ENCODE measurements at regions not wholly inside any gene's neighbourhood (a gene's known extent, or its start where the extent isn't known, plus 50 kb on each side); places are given as distances from the start of the nearest gene placed in this dataset.

DNA sequence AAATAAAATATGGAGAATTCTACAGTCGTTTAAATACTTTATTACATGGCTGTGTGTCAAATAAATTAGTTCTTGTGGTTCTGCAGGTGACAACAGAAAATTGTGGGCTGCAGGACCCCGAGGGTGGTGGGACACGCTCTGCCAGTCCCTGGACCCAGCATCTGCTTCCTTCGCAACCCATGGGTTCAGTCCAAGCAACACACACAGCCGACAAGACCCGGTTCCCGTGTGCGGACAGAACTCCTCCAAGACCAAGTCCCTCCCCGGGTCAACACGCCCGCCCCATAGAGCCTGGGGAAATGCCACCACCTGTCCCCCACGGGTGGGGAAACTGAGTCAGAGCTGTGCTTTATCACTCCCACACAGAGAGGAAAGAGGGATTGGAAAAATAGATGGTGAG lies 238.9 kb downstream of the BRD1 start:
- 77 to 86% (median 82%) methylated on average over 12 of the region's 12 CpGs for WGBS, 3 donors

DNA sequence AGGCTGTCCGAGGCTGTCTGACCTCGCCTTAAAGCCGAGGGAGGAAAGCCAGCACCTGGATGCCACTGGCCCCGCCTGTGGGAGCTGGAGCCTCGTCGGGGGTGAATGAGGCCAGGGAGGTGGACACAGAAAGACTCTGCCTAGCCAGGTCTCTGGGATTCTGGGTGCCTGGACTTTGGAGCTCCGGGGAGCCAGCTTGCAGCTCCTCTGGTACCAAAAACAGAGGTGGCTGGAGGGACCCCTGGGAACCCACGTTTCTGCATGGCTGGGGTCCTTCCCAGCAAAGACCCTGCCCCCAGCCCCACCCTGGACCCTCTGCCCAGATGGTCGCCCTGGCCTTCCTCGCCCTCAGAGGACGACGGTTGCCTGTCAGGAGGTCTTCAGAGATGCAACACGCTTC lies 239.7 kb downstream of the BRD1 start:
- no peak overlapping the region for H3K27ac ChIP-seq (ENCODE audit: low read depth, low read length)
- WGBS, 3 donors, result 62 to 80% (median 78%) methylated on average over 13 of the region's 13 CpGs

More for the DNA sequence above, 238.9 kb downstream of the BRD1 start:
- H3K27ac ChIP-seq (ENCODE audit: low read depth, low read length), result no peak overlapping the region

DNA sequence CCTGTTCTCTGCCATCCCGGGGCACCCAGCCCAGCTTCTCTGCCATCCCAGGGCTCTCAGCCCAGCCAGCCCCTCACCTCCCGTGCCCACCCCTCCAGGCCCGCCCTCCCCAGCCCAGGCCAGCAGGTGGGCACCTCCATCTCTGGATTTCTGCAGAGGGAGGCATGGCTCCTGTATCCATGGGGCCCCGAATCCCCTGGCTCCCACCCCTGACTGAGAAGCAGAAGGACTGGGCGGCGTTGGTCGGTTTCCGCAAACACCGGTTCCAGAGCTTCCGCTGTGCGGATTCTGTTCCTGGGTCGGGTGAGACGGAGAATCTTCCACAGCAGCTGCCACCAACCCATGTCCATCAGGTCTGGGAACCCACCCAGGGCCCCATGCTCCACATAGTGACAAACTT lies 240.3 kb downstream of the BRD1 start:
- no peak overlapping the region for H3K27ac ChIP-seq (ENCODE audit: low read depth, low read length)
- WGBS, 3 donors, result 81 to 91% (median 87%) methylated on average over 13 of the region's 13 CpGs

DNA sequence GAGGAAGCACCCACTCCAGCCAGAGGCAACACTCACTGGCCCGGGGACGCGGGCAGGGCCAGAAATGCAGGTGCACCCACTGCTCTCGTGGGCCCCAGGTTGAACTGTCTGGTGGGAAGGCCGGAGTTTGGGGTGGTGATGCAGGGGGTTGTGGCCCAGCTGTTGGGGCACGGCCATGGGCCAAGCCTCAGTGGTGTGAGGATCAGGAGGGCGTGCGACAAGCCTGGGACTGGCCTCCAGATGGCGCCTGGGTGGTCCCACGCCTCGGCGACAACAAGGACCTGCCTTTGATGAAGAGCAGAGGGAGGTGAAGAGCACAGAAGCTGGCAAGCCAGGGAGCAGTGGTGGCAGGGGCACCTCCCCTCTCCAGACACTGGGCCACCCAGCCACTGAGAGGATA lies 240.8 kb downstream of the BRD1 start:
- WGBS, 3 donors, result 78 to 84% (median 79%) methylated on average over 12 of the region's 12 CpGs

DNA sequence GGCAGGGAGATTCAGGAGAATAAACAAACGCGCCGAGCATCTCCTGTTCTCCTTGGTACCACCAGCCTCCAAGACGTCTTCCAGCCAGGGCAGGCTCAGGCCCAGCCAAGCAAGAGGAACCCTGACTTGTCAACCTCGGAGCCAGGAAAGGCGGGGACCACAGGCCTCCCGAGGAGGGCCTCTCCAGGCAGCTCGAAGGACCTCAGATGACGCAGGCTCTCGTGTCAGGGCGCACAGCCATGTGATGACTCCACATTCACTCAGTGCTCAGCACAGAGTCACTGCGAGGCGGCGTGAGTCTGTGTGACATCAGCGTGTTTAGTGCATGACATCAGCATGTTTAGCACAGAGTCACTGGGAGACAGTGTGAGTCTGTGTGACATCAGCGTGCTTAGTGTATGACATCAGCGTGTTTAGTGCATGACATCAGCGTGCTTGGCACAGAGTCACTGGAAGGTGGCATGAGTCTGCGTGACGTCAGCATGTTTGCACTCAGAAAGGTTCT lies 241.4 kb downstream of the BRD1 start:
- WGBS, 3 donors, result 64 to 78% (median 76%) methylated on average over 20 of the region's 20 CpGs
- no peak overlapping the region for H3K27ac ChIP-seq (ENCODE audit: low read depth, low read length)

More for the DNA sequence above, 240.8 kb downstream of the BRD1 start:
- no peak overlapping the region for H3K27ac ChIP-seq (ENCODE audit: low read depth, low read length)

DNA sequence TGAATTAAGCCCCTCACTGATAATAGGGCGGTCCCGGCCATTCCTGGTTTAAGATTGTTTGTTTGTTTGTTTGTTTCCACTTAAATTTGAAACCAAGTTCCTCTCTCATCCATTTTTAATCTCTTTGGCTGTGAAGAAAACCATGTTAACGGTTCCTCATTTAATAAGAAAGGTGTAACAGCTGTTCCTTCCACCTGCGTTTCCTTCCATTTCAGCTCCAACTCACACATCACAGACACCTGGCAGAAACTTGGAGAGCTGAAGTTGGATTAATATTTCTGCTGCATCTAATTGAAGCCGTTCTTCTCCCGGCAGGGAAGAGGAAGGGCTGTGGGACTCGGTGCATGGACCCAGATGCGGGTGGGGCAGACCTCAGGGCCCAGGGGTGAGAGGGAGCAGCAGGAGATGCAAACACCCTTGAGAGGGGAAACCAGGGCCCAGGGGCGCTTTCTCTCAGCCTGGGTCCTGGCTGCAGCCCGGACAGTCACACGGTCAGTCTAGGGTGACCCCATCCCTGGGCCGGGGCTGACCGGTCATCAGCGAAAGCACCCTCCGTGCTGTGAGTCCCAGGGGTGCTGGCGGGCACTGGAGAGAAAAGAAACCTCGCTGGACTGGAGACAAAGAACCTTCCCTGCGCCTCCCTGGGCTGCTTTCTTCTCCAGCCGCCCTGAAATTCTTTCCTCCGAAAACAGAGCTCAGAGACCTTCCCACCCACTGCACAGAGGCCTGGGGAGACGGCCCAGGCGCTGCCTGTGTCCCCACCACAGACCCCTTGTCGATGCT lies 242.0 kb downstream of the BRD1 start:
- WGBS, 3 donors, result 75 to 86% (median 76%) methylated on average over 23 of the region's 23 CpGs
- H3K27ac ChIP-seq (ENCODE audit: low read depth, low read length), result no peak overlapping the region

DNA sequence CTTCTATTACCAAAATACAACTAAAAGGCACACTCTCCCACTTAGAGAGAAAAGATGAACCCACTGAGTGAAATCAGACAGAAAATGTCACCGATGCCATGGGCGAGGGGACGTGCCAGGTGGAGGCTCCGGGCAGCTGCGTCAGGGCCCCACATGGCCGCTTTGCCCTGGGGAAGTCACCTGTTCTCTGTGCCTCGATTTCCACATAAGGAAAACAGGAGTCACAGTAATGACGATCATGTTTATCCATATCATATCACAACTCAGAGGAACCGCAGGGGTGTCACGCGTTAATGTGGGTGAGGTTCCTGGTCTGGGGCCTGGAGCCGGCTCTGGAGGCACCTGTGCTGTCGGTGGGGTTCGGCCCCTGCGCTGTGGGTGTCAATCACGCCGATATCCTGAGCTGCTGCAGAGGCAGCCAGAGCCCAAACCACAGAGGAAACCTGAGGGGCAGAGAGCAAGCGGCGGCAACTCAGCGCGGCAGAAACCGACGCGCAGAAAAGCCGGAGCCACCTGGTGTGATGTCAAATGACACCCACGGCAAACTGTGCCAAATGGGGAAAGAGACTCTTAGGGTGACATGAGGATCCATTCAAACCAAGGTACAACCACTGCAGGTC lies 243.7 kb downstream of the BRD1 start:
- 83 to 93% (median 93%) methylated on average over 26 of the region's 26 CpGs for WGBS, 3 donors
- H3K27ac ChIP-seq (ENCODE audit: low read depth, low read length), result no peak overlapping the region

DNA sequence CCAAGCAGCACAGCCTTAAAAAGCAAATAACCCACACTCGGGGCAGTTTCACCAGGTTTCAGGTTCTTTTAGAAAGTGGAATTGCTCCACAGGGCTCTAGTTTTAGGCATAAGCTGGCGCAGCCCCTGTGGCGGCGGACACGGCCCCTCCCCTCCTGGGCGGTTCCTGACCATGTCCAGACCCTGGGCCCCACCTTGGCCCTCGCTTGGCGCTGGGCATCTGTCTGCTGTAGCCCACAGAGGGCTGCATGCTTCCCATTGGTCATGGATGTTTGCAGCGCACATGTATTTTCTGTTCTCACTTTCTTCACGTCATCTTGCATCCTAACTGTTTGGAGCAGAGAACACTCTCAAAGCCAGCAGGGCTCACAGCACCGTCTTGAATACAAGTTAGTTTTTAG lies 244.3 kb downstream of the BRD1 start:
- WGBS, 3 donors, result 69 to 86% (median 80%) methylated on average over 10 to 11 of the region's 11 CpGs
- no peak overlapping the region for H3K27ac ChIP-seq (ENCODE audit: low read depth, low read length)

DNA sequence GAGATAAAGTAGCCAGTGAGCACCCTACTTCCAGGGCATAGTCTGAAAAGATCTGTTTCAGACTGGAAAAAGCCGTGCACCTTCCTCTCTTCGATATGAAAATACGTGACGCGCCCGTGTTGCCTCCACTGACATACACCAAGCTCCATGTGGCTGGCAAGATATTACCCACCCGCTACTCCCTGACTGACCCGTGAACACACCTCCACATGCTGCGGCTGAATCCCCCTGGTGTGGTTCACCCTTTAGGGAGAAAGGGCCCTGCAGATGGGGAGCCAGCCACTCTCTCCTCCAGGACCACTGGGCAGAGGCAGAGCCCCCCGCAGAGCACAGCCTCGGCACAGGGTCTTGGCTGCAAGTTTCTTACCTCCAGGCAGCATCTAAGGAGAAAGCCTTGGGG lies 245.0 kb downstream of the BRD1 start:
- 88 to 93% (median 90%) methylated on average over 11 of the region's 11 CpGs for WGBS, 3 donors

DNA sequence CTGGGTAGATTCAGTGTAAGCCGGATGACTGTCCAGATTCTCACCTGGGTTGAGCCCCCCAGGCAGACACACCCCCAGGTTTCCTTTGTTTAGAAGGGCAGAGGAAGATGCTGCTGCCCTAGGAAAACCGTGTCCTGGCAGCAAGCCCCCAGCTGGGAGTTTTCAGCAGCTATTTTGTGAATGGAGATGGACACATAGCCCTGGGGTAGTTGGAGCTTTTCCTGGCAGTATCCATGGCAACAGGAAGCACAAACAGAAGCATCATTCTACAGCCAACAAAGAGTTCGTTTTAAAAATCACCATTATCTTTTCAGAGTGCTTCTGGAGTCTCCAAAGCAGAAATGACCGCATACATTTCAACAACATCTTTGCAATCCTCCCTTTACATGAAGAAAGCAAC lies 245.5 kb downstream of the BRD1 start:
- no peak overlapping the region for H3K27ac ChIP-seq (ENCODE audit: low read depth, low read length)
- 62 to 78% (median 66%) methylated on average over 4 of the region's 4 CpGs for WGBS, 3 donors

More for the DNA sequence above, 245.0 kb downstream of the BRD1 start:
- H3K27ac ChIP-seq (ENCODE audit: low read depth, low read length), result no peak overlapping the region

DNA sequence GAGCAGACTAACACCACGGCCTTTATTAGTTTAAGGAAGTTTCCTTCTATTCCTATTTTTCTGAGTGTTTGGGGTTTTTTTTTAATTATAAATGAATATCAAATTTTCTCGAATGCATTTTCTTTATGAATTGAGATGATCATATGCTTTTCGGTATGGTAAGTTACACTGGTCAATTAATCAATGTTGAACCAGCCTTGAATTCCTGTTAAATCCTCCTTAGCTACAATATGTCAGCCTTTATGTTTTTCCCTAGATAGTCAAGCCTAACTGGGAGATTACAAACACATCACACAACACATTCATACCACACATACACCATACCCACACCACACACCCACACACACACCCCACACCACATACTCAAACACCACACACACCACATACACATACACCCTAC lies 247.6 kb downstream of the BRD1 start:
- 55 to 64% (median 64%) methylated on average over 3 of the region's 3 CpGs for WGBS, 3 donors
- no peak overlapping the region for H3K27ac ChIP-seq (ENCODE audit: low read depth, low read length)

DNA sequence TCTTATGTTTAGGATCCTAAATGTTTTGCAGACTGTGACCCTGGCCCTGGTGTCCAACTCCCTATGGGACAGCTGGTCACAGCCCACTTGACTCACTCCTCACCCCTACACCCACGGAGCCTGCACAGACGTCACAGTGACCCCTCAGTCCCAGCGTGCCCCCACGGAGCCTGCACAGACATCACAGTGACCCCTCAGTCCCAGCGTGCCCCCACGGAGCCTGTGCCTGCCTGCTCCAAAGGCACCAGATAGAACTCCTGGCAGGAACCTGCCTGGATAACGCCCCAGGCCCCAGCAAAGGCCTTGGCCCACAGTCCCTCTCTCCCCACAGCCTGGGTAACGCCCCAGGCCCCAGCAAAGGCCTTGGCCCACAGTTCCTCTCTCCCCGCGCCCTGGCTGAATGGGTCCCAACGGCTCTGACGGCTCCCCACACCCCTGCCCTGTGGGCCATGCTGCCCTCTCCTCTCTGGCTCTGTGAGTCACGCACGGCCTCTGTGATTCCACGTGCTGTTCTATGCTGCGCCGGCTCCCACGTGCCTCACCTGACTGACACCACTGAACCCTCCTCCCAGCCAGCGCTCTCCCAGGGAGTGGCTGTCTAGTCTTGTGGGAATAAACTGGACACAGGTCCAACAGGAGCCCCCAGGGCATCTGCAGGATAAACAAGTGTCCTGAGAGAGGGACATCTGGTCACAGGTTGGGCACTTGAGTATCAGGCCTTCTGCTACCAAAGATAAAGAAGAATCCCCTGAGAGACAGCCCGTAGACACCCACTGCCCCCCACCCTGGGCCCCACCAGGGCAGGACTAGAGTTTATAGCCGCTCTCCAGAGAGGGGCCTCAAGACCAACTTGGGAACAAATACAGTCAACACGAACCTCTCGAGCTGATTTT lies 250.3 kb downstream of the BRD1 start:
- no peak overlapping the region for H3K27ac ChIP-seq (ENCODE audit: low read depth, low read length)
- WGBS, 3 donors, result 73 to 84% (median 84%) methylated on average over 23 of the region's 23 CpGs

DNA sequence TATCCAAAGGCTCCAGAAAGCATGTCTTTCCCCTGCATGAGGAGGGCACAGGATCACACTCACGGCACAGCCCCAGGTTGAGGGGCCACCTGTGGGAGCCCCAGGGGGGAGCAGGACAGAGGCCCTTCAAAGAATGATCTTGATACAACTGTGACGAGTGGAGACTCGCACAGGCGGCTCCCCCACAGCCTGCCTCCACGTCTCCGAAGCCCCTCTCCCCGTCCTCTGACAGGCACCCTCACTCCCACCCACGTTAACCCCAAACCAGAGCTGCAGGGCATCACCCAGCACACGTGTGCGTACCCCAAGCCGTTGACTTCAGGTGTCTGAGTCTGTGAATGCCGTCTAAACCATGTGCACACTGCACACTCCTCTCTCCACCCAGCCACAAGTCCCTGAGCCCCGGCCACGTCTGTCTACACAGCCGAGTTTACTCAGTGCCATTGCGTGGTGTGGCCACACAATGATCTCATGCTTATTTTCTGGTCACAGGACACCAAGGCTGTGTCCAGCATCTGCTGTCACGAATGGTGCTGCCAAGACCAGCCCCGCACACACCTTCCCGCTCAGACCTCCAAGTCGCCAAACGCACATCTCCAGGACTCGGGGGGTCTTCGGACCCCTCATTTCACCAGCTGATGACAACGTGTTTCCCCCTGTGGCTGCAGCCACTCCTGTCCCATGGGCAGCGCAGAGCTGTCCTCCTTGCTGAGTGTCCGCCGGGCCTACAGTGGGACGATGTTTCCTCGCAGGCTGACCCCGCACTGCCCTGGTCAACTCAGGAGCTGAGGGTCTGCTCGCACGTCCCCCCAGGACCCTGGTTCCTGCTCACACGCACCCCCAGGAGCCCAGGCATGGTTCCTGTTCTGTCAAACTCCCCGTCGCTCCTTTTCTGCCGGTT lies 251.2 kb downstream of the BRD1 start:
- WGBS, 3 donors, result 71 to 88% (median 87%) methylated on average over 36 of the region's 36 CpGs

DNA sequence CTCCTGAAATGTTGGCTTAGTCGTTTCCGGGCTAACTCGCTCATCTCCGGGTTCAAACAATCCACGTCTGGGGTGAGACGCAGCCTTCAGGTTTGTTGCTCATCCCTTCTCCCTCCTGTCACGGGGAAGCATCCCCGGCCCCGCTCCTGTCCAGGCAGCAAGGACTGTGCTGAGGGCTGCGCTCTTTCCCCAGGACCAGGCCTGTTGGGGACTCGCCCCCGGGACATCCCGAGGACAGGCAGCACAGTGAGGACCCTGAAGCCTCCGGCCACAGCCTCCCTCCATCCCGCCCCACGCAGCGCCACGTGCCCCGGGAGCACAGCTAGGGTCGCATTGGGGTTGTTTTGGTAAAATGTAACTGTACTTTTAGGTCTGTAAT lies 252.0 kb downstream of the BRD1 start:
- H3K27ac ChIP-seq (ENCODE audit: low read depth, low read length), result no peak overlapping the region
- WGBS, 3 donors, result 83 to 84% (median 84%) methylated on average over 20 of the region's 20 CpGs

More for the DNA sequence above, 251.2 kb downstream of the BRD1 start:
- no peak overlapping the region for H3K27ac ChIP-seq (ENCODE audit: low read depth, low read length)

DNA sequence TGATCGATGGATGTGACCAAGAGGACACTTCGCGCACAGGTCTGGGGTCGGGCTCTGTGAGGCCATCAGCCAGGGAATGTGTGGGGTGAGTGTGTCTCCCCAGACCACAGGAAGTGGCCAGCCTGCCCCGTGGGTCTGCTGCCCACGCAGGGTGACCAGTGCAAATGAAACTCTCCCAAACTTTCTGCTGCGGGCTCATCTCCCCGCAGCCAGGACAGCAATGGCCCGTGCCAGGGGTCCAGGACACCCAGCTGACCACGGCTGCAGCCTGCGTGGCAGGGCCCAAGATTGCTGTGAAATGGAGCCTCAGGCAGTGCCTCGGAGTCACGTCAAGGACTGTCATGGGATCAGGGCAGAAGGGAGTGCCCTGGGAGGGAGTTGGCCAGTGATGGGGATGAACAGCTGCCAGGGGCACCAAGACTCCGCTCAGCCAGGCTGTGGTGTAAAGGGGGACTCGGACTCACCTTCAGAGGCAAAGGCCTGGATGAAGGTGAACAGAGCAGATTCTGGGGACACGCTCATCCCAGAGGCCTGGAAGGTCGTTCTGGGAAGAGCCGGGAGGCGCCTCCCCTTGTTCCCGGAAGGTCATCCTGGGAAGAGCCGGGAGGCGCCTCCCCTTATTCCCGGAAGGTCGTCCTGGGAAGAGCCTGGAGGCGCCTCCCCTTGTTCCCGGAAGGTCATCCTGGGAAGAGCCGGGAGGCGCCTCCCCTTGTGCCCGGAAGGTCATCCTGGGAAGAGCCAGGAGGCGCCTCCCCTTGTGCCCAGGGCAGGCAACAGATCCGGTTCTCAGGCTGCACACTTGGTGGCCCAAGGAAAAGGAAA lies 252.6 kb downstream of the BRD1 start:
- H3K27ac ChIP-seq (ENCODE audit: low read depth, low read length), result no peak overlapping the region

DNA sequence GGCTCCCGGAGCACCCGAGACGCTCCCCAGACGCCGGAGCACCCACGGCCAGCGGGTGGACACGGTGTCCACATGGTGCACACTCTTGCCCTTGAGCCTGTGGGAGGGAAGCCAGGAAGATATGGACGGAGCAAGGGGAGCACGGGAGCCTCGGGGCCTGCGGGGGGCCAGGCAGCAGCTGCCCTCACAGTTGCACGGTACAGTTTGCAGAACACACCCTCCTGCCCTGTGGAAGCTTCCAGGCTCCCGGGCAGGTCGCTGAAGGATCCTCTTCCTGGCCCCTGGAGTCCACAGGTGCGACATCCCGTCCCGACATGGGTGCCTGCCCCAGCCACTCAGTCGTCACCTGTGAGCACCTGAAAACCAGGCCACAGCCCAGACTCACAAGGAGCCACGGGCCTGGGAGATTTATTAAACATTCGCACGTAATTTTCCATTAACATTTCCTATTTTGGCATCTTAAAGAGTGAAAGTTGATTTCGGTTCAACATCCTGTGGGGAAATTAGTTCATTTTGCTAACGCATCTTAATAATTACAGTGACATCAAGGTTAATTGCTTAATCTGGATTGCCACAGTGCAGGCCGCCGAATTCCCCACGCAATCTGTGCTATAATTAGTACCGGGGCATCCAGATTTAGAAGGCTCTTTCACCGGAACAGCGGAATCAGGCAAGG lies 253.3 kb downstream of the BRD1 start:
- WGBS, 3 donors, result 77 to 81% (median 78%) methylated on average over 30 of the region's 30 CpGs
- H3K27ac ChIP-seq (ENCODE audit: low read depth, low read length), result no peak overlapping the region

More for the DNA sequence above, 252.6 kb downstream of the BRD1 start:
- 63 to 69% (median 68%) methylated on average over 31 of the region's 31 CpGs for WGBS, 3 donors
